ENCODE measurements at regions not wholly inside any gene's neighbourhood (a gene's known extent, or its start where the extent isn't known, plus 50 kb on each side); places are given as distances from the start of the nearest gene placed in this dataset.

DNA sequence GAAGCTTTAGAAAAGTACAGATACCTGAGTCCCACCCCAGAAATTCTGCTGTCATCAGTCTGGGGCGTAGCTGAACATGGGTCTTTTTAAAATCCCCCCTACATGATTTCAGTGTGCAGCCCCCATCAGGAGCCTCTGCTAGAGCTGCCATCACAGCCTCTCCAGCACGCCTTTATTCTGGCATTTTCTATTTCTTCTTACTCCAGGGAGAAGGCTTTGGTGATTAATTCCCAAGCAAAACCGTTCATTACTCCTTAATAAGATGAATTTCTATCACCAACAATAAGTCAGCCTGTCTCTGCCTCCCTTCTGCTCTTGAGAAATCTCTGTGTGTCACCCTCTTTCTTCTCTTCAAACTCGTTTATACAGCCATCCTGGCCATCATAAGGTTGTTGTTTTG, 160.3 kb downstream of the KATNAL1 start:
- TF ChIP-seq, protein P1, sequence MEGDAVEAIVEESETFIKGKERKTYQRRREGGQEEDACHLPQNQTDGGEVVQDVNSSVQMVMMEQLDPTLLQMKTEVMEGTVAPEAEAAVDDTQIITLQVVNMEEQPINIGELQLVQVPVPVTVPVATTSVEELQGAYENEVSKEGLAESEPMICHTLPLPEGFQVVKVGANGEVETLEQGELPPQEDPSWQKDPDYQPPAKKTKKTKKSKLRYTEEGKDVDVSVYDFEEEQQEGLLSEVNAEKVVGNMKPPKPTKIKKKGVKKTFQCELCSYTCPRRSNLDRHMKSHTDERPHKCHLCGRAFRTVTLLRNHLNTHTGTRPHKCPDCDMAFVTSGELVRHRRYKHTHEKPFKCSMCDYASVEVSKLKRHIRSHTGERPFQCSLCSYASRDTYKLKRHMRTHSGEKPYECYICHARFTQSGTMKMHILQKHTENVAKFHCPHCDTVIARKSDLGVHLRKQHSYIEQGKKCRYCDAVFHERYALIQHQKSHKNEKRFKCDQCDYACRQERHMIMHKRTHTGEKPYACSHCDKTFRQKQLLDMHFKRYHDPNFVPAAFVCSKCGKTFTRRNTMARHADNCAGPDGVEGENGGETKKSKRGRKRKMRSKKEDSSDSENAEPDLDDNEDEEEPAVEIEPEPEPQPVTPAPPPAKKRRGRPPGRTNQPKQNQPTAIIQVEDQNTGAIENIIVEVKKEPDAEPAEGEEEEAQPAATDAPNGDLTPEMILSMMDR (IDR thresholded peaks at IDR 0.05; ENCODE audit: insufficient read depth, low read depth, low read length) = no peak
- H3K27me3 ChIP-seq (ENCODE audit: control insufficient read depth, insufficient read depth, low read length) = peaks cover 3% of the 10 kb centered on the region
- CTCF ChIA-PET = interaction anchor here (0.6 to 1.4 kb wide), 3 partner anchors 13 to 17 kb away, joined by 3 to 6 read pairs (median 3); no protein-coding TSS in a partner anchor
- no peak for DNase-seq (ENCODE audit: low read depth)
- POLR2A ChIA-PET = interaction anchor here (0.6 kb wide), 2 partner anchors 104 to 293 kb away, joined by 7 to 9 read pairs; no protein-coding TSS in a partner anchor
- H3K4me3 ChIP-seq (ENCODE audit: low read depth, low read length) = no peak overlapping the region
- no peaks in the 10 kb centered on the region for H3K36me3 ChIP-seq (ENCODE audit: control insufficient read depth, insufficient read depth, low read length)

DNA sequence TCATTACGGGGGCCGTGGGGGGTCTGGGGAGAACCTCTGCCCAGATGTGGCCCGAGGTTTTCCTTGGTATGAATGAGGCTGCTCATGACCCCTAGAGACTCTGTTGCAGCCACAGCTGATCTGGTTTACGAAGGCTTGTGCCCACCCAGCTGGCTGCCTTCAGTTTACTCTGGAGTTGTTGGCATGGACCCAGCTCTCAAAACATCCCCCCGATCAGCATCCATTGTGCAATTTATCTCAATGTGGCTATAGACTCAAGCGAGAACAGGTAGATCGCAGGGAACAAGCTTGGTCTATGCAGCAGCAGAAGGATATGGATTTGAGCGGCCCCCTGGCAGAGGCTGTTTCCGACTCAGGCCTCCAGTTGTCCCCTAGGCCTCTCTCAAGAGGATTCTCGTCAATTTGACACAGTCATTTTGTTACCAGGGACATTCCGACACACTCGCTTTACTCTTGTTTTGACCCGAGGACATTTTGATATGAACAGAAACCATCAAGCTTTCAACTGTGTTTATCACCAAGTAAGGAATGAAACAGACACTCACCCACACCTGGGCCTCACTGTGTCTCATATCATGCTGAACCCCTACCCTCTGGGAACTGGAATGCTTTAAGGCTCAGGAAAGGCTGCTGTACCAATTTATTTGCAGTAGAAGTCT, 161.5 kb downstream of the KATNAL1 start:
- DNase-seq (ENCODE audit: low read depth) = no peak
- TF ChIP-seq, protein P1 (IDR thresholded peaks at IDR 0.05; ENCODE audit: insufficient read depth, low read depth, low read length) = no peak
- ChIA-PET CTCF (interaction anchor here (0.7 to 1.9 kb wide), 4 partner anchors 13 to 273 kb away, joined by 3 to 13 read pairs (median 4); no protein-coding TSS in a partner anchor), POLR2A (no interaction called here)
- H3K27me3 ChIP-seq (ENCODE audit: control insufficient read depth, insufficient read depth, low read length) = no peaks in the 10 kb centered on the region
- no peak overlapping the region for H3K4me3 ChIP-seq (ENCODE audit: low read depth, low read length)
- no peaks in the 10 kb centered on the region for H3K36me3 ChIP-seq (ENCODE audit: control insufficient read depth, insufficient read depth, low read length)

DNA sequence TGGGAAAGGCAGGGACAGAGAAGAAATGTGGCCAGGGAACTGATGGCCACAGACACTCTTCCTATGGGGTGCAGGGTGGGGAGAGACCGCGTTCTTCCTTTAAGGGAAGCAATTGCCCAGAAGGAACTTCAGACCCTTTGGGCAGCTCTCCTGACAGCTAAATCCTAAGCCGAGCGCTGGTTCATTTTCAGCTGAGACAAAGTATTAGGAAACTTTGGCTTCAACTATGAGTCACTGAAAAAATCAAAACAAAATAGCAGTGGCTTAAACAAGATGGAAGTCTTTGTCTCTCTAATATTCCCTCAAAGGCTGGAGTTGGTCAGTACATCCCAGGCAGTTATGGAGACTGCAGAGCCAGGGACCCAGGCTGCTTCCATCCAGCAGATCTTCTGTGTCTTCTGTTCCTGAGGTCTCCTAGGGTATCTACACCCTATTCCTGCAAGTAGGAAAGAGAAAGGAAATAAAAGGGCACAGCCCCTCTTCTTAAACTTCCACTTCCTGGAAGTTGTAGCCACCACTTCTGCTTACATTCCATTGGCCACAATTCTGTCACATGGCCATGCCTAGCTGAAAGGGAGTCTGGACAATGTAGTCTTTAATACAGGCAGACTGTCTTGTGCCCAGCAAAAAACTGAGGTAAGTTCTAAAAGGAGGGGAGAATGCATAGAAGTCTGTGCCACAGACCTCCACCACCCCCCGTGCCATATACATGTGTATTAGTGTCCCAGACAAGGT, 163.5 kb downstream of the KATNAL1 start:
- H3K36me3 ChIP-seq (ENCODE audit: control insufficient read depth, insufficient read depth, low read length) = no peaks in the 10 kb centered on the region
- no peak overlapping the region for H3K4me3 ChIP-seq (ENCODE audit: low read depth, low read length)
- ChIA-PET CTCF (interaction anchor here (1.0 to 3.3 kb wide), 5 partner anchors 10 to 18 kb away, joined by 3 to 32 read pairs (median 12); no protein-coding TSS in a partner anchor), POLR2A (no interaction called here)
- TF ChIP-seq, protein P1 (IDR thresholded peaks at IDR 0.05; ENCODE audit: insufficient read depth, low read depth, low read length) = no peak
- DNase-seq (ENCODE audit: low read depth) = no peak
- H3K27me3 ChIP-seq (ENCODE audit: control insufficient read depth, insufficient read depth, low read length) = no peaks in the 10 kb centered on the region

DNA sequence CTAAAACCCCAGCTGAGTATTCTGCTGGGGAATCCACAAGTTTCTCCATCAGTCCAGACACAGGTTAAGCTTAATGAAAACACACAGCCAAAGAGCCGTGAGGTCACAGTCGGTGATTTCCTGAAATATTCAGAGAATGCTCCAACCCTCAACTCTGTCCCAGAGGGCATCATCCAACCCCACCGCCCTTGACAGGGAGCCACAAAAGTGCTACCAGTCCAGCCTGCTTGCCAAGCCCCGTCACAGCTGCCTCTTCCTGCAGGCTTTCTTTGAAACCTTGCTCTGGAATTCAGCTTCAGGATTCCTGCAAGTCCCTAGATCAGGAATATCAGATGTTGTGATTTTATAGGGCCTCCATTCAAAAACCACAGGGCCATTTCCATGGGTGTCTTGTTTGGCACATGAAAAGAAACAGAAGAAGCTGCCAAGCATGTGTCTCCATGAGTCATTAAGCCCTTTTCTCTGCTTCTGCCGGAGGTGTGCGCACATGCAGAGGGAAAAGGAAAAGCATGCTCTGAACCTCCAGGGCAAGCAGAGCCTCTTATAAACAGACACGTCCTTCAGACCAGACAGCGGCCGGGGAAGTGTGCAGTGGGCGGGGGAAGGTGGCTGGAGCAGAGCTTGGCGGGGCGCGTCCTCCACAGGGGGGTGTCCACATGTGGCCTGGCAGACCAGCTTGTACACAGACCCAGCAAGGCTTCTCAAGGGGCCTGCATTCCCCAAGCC, 164.7 kb downstream of the KATNAL1 start:
- Histone ChIP-seq H3K27me3 (ENCODE audit: control insufficient read depth, insufficient read depth, low read length) (no peaks in the 10 kb centered on the region; the same call in 1 of the 2 replicates), H3K4me3 (ENCODE audit: low read depth, low read length) (no peak overlapping the region), H3K36me3 (ENCODE audit: control insufficient read depth, insufficient read depth, low read length) (no peaks in the 10 kb centered on the region)
- TF ChIP-seq, protein P1 (IDR thresholded peaks at IDR 0.05; ENCODE audit: insufficient read depth, low read depth, low read length) = no peak
- ChIA-PET POLR2A (interaction anchor here (0.6 to 0.9 kb wide), 2 partner anchors 10 to 199 kb away, joined by 3 to 4 read pairs; no protein-coding TSS in a partner anchor), CTCF (interaction anchor here (1.7 to 3.3 kb wide), 4 partner anchors 10 to 17 kb away, joined by 6 to 32 read pairs (median 12); no protein-coding TSS in a partner anchor)
- peak; percentile 99 for DNase-seq (ENCODE audit: low read depth)

All from BJ (cell line).